Neuronal stem cell (in vitro differentiated cells): ENCODE measurements at regions not wholly inside any gene's neighbourhood (a gene's known extent, or its start where the extent isn't known, plus 50 kb on each side); places are given as distances from the start of the nearest gene placed in this dataset.
A peak's percentile ranks its signal among the peaks of the same experiment; 100 is the strongest.

Source experiments
- DNase-seq: peaks from one replicate; pipeline ENCODE4 v3.0.0-alpha.2; 2013; ENCODE audit warnings: low spot score
- H2AFZ ChIP-seq: one replicate; pipeline ENCODE4 v1.6.1; 2013; ENCODE audit warnings: mild to moderate bottlenecking, low read length, inconsistent platforms
- H2AK5ac ChIP-seq: 2 replicates; pipeline ENCODE4 v1.6.1; 2013; ENCODE audit warnings: low read depth, mild to moderate bottlenecking, inconsistent platforms, low read length, moderate library complexity, mixed read lengths
- H2BK120ac ChIP-seq: 2 replicates; pipeline ENCODE4 v1.6.1; 2013; ENCODE audit warnings: low read depth, mild to moderate bottlenecking, inconsistent platforms, low read length, moderate library complexity, mixed read lengths
- H2BK12ac ChIP-seq: one replicate; pipeline ENCODE4 v1.6.1; 2013; ENCODE audit warnings: low read length, inconsistent platforms
- H2BK15ac ChIP-seq: 2 replicates; pipeline ENCODE4 v1.6.1; 2013; ENCODE audit warnings: mild to moderate bottlenecking, low read length, inconsistent platforms, mixed read lengths
- H2BK5ac ChIP-seq: one replicate; pipeline ENCODE4 v1.6.1; 2013; ENCODE audit warnings: inconsistent platforms, mild to moderate bottlenecking, low read length, moderate library complexity
- H3K14ac ChIP-seq: one replicate; pipeline ENCODE4 v1.6.1; 2013; ENCODE audit warnings: low read length, inconsistent platforms
- H3K18ac ChIP-seq: 2 replicates; pipeline ENCODE4 v1.6.1; 2013; ENCODE audit warnings: low read length, inconsistent platforms
- H3K23ac ChIP-seq: 2 replicates; pipeline ENCODE4 v1.6.1; 2013; ENCODE audit warnings: low read depth, mild to moderate bottlenecking, mixed read lengths, low read length, inconsistent platforms; ENCODE audit not compliant: poor library complexity
- H3K27ac ChIP-seq: replicated peaks from 3 replicates; pipeline ENCODE4 v1.5.1; 2013; ENCODE audit warnings: low read length, inconsistent platforms
- H3K27me3 ChIP-seq, 3 experiments: 2 replicates each; pipeline ENCODE4 v1.6.1; 2013; ENCODE audit warnings: low read length in 3 of 3, mild to moderate bottlenecking in 2 of 3, inconsistent platforms in 1 of 3, low read depth in 1 of 3, mixed read lengths in 1 of 3, moderate library complexity in 1 of 3; ENCODE audit not compliant: control insufficient read depth in 3 of 3, insufficient read depth in 3 of 3
- H3K36me3 ChIP-seq, 2 donors: replicated peaks in 1 of 2; 2 replicates each; pipeline ENCODE4 v1.6.1; 2013; ENCODE audit warnings: low read length in 2 of 2; ENCODE audit not compliant: control insufficient read depth in 2 of 2, insufficient read depth in 2 of 2
- H3K4ac ChIP-seq: 2 replicates; pipeline ENCODE4 v1.6.1; 2013; ENCODE audit warnings: inconsistent platforms, mild to moderate bottlenecking, low read length, moderate library complexity
- H3K4me1 ChIP-seq, 2 donors: 1 replicate in 1 of 2; 2 replicates in 1 of 2; pipeline ENCODE4 v1.6.1; 2013; ENCODE audit warnings: low read length in 2 of 2, low read depth in 1 of 2; ENCODE audit not compliant: control insufficient read depth in 2 of 2, insufficient read depth in 1 of 2
- H3K4me2 ChIP-seq: one replicate; pipeline ENCODE4 v1.6.1; 2013; ENCODE audit warnings: mild to moderate bottlenecking, low read length, inconsistent platforms; ENCODE audit not compliant: insufficient read depth, poor library complexity, severe bottlenecking
- H3K4me3 ChIP-seq, 2 donors: 2 replicates each; pipeline ENCODE4 v1.5.1; 2013; ENCODE audit warnings: low read length in 2 of 2, mild to moderate bottlenecking in 2 of 2, inconsistent platforms in 1 of 2, moderate library complexity in 1 of 2
- H3K79me1 ChIP-seq: one replicate; pipeline ENCODE4 v1.6.1; 2013; ENCODE audit warnings: low read depth, mild to moderate bottlenecking, inconsistent platforms, low read length, moderate library complexity
- H3K9ac ChIP-seq: one replicate; pipeline ENCODE4 v1.6.1; 2013; ENCODE audit warnings: mild to moderate bottlenecking, low read depth, low read length, inconsistent platforms; ENCODE audit not compliant: poor library complexity
- H3K9me3 ChIP-seq, 2 donors: replicated peaks in 1 of 2; 2 replicates each; pipeline versions ENCODE3 to v1.6.1; 2013; ENCODE audit warnings: low read length in 2 of 2, mild to moderate bottlenecking in 2 of 2, inconsistent platforms in 1 of 2, low read depth in 1 of 2, mixed read lengths in 1 of 2, moderate library complexity in 1 of 2; ENCODE audit not compliant: control insufficient read depth in 2 of 2, insufficient read depth in 1 of 2
- H4K8ac ChIP-seq: one replicate; pipeline ENCODE4 v1.6.1; 2013; ENCODE audit warnings: low read depth, mild to moderate bottlenecking, inconsistent platforms, low read length, moderate library complexity
- H4K91ac ChIP-seq: one replicate; pipeline ENCODE4 v1.6.1; 2013; ENCODE audit warnings: low read length, low read depth, mild to moderate bottlenecking, inconsistent platforms; ENCODE audit not compliant: poor library complexity
- WGBS, 2 donors: extraction: QIAGEN DNeasy Blood & Tissue Kit; methylation state at CpG; one replicate each; pipeline ENCODE4 v1.1.7; 2013; ENCODE audit warnings: missing lambda C conversion rate in 2 of 2, mixed read lengths in 1 of 2; ENCODE audit not compliant: insufficient read length in 2 of 2, insufficient replicate concordance in 1 of 2; ENCODE audit errors: extremely low coverage in 2 of 2; 5-methylcytosine and 5-hydroxymethylcytosine counted together

DNA sequence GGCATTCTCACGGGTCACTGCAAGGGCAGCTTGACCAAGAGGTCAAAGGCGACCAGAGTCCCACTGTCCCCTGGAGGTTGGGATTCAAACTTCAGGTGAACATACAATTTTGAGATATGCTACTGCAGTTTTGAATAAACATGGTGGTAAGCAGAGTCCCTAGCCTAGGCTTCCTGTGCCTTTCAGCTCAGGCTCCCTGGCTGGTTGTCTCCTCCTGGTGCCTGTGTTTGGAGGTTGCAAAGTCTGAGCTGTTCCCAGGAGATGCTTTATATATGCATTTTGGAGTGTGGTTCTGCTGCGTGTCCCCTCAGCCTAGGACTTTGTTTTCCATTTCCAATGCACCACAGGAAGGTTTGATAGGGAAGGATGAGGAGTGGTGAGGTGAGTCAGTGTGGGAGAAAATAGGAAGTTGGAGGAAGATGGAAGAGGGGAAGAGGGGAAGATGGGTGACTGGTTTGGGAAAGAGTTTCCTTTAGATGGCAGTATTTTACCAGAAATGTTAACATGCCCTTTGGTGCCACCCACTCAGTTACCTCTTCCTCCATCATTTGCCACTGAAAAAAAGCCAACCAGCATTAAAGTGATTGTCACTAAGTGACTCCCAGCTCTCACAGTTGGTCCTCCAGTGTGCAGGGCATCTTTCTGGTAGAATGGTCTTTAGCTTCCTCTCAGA, 211.7 kb upstream of the AGTR2 start:
- Histone ChIP-seq H2BK15ac (no peak overlapping the region), H3K27me3 (peaks cover 0 to 16% (median 0%) of the 10 kb centered on the region in 3 experiments), H3K4me3 (no peak overlapping the region), H4K91ac (no peak overlapping the region), H3K18ac (no peak overlapping the region), H2BK12ac (no peak overlapping the region), H3K23ac (no peak overlapping the region), H3K79me1 (peaks cover 2% of the 10 kb centered on the region), H2AFZ (no peak overlapping the region), H3K14ac (no peak overlapping the region), H3K4me2 (no peak overlapping the region), H3K9me3 (no peaks in the 10 kb centered on the region), H3K4ac (no peak overlapping the region), H3K36me3 (no peaks in the 10 kb centered on the region), H2BK120ac (no peak overlapping the region), H4K8ac (no peak overlapping the region), H2BK5ac (no peak overlapping the region), H3K4me1 (no peaks in the 10 kb centered on the region), H3K9ac (no peak overlapping the region), H2AK5ac (no peak overlapping the region), H3K27ac (no peak overlapping the region)
- no peak for DNase-seq
- no CpG with 5 or more reads among the region's 3 CpGs for WGBS, 2 donors

- Histone ChIP-seq H3K36me3 (no peaks in the 10 kb centered on the region), H3K4me1 (no peaks in the 10 kb centered on the region), H3K4me2 (no peak overlapping the region), H2AFZ (no peak overlapping the region), H2BK5ac (no peak overlapping the region), H3K14ac (no peak overlapping the region), H3K9ac (no peak overlapping the region), H3K9me3 (no peaks in the 10 kb centered on the region), H4K8ac (no peak overlapping the region), H3K27ac (no peak overlapping the region), H2BK15ac (no peak overlapping the region), H3K79me1 (peaks cover 2% of the 10 kb centered on the region), H3K23ac (no peak overlapping the region), H3K4me3 (no peak overlapping the region), H2AK5ac (no peak overlapping the region), H3K27me3 (peaks cover 0 to 16% (median 0%) of the 10 kb centered on the region in 3 experiments), H3K18ac (no peak overlapping the region), H2BK120ac (no peak overlapping the region), H3K4ac (no peak overlapping the region), H2BK12ac (no peak overlapping the region), H4K91ac (no peak overlapping the region)
- no CpG with 5 or more reads among the region's 4 CpGs for WGBS, 2 donors
- no peak for DNase-seq
Observed at GRCh38 chrX:115960440-115961084, 210.0 kb upstream of the AGTR2 start.

DNA sequence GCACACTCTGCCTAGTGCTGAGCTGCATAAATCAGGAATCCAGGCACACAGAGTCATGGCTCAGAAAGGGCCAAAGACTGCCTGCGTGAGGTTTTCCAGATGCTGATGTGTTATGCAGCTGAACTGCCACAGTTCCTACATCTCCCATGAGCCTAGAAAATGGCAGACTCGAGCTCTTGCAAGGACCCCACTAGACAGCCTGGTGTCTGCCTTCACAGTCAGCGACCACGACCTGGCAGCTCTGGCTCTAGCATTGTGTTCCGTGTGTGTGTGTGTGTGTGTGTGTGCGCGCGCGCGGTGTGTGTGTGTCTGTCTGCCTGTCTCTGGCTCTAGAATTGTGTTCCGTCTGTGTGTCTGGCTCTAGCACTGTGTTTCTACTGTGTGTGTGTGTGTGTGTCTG, 203.6 kb upstream of the AGTR2 start:
- Histone ChIP-seq H3K9me3 (no peaks in the 10 kb centered on the region), H3K4me3 (no peak overlapping the region), H4K91ac (no peak overlapping the region), H2BK5ac (no peak overlapping the region), H3K14ac (no peak overlapping the region), H3K4me2 (no peak overlapping the region), H2BK12ac (no peak overlapping the region), H4K8ac (no peak overlapping the region), H3K23ac (no peak overlapping the region), H3K9ac (peak overlapping the region; percentile 4), H3K36me3 (no peaks in the 10 kb centered on the region), H2AK5ac (no peak overlapping the region), H2BK120ac (no peak overlapping the region), H3K79me1 (peaks cover 2% of the 10 kb centered on the region), H2AFZ (no peak overlapping the region), H3K4me1 (peaks cover 0 to 2% of the 10 kb centered on the region in 2 donors), H2BK15ac (no peak overlapping the region), H3K4ac (no peak overlapping the region), H3K18ac (no peak overlapping the region), H3K27me3 (peaks cover 0 to 21% (median 0%) of the 10 kb centered on the region in 3 experiments), H3K27ac (no peak overlapping the region)
- no peak for DNase-seq
- WGBS, 2 donors, result no CpG with 5 or more reads among the region's 11 CpGs

DNA sequence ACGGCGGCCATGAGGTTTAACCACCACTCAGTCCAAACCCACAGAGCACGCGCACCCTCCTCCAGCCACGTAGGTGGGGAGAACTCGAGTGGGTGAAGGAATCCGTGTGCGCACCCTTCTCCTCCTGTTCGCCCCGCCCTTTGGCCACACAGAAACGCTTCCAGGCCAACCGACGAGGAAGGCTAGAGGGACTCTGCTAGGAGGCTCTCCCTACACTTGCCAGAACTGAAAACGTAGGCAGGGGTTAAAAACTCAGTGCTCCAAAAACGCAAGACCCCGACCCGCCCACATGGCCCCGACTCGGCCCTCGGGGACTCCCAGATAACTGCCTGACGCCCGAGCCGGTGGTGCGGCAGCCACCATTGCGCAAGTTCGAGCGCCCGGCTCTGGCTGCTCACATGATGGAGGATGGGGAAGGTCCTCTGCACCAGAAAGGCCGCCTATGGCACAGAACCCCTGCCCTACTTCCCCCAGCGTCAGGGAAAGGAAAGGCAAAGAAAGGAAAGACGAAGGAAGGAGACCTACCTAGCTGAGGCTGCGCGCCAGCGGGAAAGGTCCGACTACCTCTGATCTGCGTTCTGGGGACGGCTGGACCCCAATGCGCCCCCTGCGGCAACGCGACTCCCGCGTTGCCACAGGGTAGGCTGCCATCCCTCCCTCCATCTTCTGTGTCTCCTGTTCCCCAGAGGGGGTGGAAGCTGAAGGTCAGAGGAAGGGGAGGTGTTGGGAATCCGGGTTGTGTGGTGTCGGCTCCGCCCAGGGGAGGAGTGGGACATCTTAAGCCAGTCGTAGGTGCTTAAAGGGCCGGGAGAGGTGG, 201.9 kb upstream of the AGTR2 start:
- H2BK15ac ChIP-seq, result no peak overlapping the region
- peaks cover 0 to 4% of the 10 kb centered on the region in 2 donors for H3K4me1 ChIP-seq
- no peak overlapping the region for H4K91ac ChIP-seq
- H3K9ac ChIP-seq, result peak overlapping the region; percentile 81
- DNase-seq, result peak; percentile 26
- H3K79me1 ChIP-seq, result peaks cover 2% of the 10 kb centered on the region
- H3K27ac ChIP-seq, result peak overlapping the region; percentile 78
- no peak overlapping the region for H2AK5ac ChIP-seq
- no peak overlapping the region for H3K14ac ChIP-seq
- no peak overlapping the region for H3K23ac ChIP-seq
- no peak overlapping the region for H3K4ac ChIP-seq
- no peak overlapping the region for H2BK120ac ChIP-seq
- H3K9me3 ChIP-seq, result no peaks in the 10 kb centered on the region
- peak overlapping the region; percentile 68 to 97 for H3K4me3 ChIP-seq
- peak overlapping the region; percentile 22 for H2BK12ac ChIP-seq
- no peak overlapping the region for H2BK5ac ChIP-seq
- no CpG with 5 or more reads among the region's 48 CpGs for WGBS, 2 donors
- H3K4me2 ChIP-seq, result peak overlapping the region; percentile 54
- peak overlapping the region; percentile 92 for H2AFZ ChIP-seq
- no peaks in the 10 kb centered on the region for H3K36me3 ChIP-seq
- H4K8ac ChIP-seq, result no peak overlapping the region
- H3K27me3 ChIP-seq, result peaks cover 0 to 25% (median 0%) of the 10 kb centered on the region in 3 experiments
- peak overlapping the region; percentile 61 for H3K18ac ChIP-seq
